ENCODE measurements at regions not wholly inside any gene's neighbourhood (a gene's known extent, or its start where the extent isn't known, plus 50 kb on each side); places are given as distances from the start of the nearest gene placed in this dataset.

DNA sequence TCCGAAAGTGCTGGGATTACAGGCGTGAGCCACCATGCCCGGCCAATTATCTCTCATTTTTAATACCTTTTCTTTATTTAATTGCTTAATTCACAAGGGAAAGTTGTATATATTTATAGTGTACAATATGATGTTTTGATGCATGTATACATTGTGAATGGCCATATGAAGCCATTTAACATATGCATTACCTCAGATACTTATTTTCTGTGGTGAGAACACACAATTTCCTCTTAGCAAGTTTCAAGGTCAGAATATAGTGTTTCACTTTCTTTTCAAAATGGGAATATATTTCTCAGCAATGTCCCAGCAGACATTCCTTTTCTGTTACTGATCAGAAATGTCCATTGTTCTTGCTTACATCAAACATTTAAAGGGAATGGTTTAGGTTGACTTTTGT, 1596.3 kb downstream of the MAT2B start:
- no peak for DNase-seq (ENCODE audit: low spot score)

DNA sequence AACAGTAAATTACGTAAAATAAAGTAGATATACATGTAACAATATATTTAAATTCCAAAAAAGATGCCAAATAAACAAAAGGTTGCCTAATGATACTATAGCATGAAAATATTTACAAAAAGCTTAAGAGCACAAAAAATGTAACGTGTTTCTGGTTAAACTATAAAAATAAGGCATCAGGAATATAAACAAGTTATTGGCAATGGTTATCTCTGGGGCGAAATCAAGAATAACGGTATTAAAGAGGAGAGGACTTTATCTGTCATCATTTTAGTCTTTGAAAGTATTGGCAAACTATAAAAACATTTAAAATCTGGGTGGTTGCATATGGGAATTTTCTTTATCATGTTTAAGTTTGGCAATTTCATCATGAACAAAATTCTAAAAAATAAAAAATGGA, 1599.2 kb downstream of the MAT2B start:
- DNase-seq (ENCODE audit: low spot score), result no peak

DNA sequence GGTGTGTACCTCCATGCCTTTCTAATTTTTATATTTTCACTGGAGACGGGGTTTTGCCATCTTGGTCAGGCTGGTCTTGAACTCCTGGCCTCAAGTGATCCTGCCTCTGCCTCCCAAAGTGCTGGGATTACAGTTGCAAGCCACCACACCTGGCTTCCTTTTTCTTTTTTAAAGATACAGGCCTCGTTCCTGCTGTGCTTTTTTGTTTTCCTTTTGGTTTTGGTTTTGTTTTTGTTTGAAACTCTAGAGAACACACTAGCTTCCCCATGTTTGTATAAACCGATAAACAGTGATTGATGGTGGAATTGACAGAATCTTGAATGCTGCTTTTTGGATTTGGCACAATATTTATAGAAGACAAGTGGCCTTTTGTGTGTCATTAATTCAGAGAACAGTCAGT, 1603.4 kb downstream of the MAT2B start:
- no peak for DNase-seq (ENCODE audit: low spot score)

DNA sequence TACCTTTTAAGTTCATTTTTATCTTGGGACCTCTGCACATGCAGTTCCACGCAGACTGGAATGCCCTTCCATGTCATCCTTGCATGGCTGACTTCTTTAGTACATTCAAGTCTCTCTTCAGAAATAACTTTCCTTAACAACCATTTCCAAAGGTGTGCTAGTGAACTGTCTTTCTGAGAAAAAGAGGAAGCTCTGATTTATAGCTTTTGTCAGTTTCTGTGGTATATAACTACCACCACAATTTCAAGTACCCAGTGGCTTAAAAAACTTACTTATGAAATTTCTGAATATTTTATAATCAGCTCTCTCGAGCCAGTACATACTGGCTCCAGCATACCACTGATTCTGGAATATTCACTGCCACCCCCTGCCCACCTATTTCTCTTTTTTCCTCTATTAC, 1613.8 kb downstream of the MAT2B start:
- DNase-seq (ENCODE audit: low spot score), result no peak

DNA sequence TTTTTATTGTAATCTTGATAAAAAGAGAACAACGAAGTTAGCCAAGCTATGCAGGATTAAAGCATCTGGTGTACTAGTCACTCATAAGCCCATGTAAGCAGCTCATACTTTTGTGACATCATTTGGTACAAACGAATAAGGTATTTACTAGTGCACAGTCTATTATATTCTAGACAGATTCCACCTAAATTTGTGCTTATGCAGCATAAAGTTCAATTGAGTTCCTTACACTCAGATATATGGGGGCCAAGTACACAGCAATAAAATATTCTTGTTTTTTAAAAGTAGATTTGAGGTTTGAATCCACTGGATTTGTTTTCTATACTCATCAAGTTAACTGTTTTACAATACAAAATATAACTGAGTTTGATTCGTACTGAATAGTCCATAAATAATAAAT, 1621.2 kb downstream of the MAT2B start:
- no peak for DNase-seq (ENCODE audit: low spot score)

DNA sequence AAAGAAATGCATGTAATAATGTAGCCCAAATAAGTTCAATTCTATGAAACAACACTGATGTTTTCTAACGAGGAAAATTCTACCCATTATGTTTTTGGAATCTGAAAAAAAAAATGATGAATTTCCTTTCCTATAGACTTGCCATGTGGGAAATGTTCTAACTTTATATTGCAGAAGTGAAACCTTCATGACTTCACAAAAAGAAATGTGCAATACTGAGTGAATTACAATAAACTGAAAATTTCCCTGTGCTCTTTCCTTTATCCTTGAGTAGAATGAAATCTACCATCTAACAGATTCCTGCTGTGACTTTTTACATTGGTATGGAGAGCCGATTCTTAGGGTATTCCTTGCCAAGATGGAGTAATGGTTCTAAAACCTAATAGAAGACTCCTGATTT, 1622.5 kb downstream of the MAT2B start:
- DNase-seq (ENCODE audit: low spot score), result no peak

DNA sequence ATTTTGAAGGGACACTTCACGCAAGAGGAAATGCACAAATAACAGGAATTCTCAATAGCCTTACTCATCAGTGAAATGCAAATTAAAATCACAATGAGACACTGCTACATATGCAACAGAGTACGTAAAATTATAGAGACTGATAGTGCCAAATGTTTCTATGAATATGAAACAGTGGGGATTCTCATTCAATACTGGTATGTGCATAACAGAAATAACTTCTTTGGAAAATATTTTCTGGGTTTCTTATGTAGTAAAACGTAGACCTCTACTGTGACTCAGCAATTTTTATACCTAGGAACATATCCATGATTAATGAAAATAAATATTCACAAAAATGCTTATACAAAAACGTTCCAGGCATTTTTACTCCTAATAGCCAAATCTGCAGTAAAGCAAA, 1625.2 kb downstream of the MAT2B start:
- no peak for DNase-seq (ENCODE audit: low spot score)

DNA sequence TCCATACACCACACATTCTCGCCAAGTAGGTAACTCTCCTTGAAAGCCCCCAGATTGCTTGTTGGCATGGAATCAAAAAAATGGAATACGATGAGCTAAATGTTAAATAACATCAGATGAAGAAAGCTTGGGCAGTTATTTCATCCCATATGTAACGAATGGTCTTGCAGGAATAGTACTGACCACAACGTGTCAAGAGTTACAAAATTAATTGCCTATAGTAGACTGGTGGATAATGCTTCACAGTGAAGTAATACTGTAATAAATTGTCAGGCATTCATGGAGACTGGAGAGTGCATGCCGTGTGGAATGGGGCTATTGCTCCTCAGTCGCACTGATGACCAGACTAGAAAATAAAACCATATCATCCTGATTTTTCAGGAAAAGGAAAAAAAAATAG, 1628.7 kb downstream of the MAT2B start:
- no peak for DNase-seq (ENCODE audit: low spot score)

DNA sequence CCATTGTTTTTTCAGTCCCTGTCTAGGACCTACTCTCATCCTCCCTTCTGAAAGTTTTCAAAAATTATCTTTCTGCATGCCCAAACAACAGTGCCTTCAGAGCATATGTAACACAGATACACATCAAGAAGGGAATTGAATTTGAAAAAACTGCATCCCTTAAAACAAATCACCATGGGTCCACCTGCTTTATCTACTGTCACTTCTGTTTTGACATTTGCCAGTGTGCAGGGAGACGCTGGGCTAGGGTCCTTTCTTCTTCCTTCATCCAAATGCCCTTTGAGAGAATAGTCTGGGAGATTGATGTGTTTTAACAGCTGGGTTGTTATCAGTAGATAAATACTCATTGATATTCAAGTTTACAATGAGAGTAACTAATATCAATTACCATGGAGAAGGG, 1630.1 kb downstream of the MAT2B start:
- no peak for DNase-seq (ENCODE audit: low spot score)

DNA sequence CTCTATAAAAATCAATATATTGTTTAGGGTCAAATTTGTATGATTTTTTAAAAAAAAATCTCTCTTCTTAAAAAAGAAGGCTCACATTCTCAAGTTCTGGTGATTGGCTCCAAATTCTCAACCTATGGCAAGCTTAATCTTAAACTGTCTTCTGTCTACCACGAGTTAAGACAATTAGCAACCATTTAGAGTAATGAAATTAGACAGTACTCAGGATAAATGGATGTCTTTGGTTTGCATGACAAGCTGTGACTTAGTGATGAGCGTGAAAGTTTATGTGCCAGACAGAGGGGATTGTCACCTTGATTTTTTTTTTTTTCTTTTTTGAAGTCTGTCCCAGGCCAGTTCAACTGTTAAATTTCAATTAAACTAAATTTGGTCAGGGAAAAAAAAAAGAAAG, 1632.3 kb downstream of the MAT2B start:
- DNase-seq (ENCODE audit: low spot score), result no peak

DNA sequence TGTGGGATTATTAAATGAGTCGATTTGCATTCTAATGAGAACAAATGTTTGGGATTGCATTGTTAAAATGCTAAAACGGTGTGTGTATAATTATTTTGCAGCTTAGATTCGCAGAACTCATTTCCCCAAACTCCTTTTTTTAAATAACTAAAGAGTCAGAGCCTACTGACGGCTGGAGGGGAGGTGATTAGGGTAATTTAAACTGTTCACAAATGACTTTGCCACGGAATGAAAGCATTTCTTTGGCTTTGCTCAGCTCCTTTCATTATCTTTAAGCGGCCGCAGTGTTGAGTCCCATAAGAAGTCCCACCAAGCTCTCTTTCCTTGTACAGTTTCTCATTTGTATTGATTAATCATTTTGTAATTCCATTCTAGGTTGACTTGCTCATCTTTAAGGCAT, 1632.8 kb downstream of the MAT2B start:
- DNase-seq (ENCODE audit: low spot score), result no peak

DNA sequence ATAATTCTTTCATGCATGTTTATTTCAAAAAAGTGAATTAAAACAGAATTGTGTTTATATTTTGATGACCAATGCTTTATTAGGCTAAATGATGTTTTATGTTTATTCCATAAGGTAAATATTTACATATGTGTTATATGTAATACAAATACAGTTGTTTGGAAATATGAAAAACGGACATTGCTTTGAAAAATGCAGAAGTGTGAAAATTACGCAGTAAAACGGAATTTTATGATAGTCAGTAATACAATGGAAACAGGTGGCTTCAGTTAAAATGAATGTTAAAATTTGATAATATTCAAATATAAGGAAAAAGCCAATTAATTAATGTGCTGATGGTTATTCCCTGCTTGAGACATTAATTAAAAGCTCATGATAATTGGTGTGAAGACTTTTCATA, 1633.8 kb downstream of the MAT2B start:
- DNase-seq (ENCODE audit: low spot score), result no peak

DNA sequence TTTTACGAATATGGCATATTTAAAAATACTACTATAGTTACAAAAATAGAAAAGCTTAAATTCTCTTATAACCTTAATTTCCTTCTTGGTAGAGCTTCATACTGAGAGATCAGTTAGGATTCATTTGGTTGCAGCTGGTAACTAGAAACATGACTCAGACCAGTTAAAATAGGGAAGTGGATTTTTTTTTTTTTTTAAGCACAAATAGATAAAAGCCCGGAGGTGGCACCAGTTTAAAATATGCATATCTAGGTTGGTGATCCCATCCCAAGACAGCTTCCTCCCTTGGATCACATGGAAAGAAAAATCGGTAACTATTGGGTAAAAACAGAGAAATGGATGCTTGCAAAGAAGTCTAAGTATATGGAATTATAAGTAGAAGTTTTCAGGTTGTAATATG, 1634.3 kb downstream of the MAT2B start:
- no peak for DNase-seq (ENCODE audit: low spot score)

DNA sequence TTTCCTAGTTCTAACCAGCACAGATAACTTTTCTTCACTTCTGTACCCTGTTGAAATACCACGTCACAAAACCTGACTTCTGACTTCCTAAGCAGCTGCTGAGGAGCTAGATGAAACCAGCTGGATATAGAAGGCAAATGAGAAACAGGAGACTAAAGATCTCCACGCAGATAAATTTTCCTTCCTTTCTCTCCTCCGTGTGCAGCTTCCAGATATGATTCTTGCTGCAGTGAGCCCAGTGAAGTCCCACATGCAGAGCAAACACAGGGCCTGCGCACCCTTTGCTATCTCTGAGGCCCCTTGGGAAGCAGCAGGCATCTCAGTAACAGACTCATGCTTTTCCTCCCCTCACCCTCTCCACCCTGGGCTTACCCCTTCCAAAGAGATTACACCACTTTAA, 1638.3 kb downstream of the MAT2B start:
- DNase-seq (ENCODE audit: low spot score), result no peak

DNA sequence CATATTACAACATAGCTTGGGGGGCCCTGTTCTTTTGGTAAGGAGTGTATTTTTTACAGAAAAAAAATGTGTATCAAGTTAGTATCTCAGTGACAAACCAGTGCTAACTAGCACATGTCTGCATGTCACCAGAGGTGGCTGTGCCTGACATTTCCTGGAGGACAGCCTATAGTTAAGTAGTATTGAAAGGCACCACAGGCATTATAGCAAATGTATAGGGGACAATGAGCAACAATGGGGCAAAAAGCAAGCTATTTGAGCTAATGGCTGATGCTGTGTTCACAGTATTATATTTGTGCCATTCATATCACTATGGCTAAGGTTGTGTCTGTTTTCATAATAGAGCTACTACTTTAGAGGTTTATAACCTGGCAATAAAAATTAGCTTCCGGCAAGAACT, 1644.0 kb downstream of the MAT2B start:
- no peak for DNase-seq (ENCODE audit: low spot score)

DNA sequence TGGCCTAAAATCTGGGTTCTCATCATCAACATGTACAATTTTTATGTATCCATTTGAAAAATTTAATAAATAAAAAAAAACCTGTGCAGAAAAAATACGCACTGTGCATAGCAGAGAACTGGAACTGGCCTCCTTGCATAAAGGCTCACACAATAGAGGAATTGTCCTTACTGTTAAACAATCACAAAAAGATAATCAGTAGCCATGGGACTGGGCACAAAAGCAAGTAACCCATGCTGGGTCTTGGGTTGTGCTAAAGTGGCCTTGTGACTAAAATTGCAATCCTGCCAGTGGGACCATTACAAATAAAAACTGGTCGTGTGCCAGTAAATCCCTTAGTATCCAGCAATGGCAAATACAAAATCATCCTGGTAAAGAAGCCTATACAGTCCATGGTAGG, 1646.6 kb downstream of the MAT2B start:
- no peak for DNase-seq (ENCODE audit: low spot score)

DNA sequence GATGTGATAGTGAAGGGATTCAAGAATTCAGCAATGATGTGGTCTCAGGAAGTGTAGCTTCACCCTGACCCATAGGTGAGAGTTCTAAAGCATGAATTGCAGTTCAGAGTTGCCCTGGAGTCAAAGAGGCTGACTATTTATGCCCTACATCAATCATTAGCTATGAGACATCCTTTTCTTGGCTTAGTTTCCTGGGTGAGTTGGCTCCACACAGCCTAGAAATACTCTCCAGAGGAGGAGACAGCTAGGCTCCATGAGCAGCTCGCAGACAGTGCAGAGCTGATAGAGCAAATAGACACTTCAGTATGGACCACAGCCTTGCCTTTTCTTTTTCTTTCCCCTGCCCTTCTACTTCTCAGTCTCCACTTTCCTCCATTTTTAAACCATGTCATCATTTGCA, 1651.8 kb downstream of the MAT2B start:
- DNase-seq (ENCODE audit: low spot score), result no peak

DNA sequence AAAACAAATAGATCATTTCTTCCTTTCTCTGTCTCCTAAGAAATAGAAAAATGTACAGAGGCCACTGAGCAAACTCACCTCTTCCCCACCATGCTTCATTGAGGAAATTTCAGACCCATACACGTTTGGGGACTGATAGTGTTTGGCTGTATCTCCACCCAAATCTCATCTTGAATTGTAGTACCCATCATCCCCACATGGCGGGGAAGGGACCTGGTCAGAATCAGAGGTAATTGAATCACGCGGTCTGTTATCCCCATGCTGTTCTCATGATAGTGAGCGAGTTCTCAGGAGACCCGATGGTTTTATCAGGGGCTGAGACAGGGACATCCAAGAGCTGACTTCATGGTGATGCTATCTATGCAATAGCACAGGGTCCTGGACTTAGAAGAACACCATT, 1655.8 kb downstream of the MAT2B start:
- DNase-seq (ENCODE audit: low spot score), result no peak

DNA sequence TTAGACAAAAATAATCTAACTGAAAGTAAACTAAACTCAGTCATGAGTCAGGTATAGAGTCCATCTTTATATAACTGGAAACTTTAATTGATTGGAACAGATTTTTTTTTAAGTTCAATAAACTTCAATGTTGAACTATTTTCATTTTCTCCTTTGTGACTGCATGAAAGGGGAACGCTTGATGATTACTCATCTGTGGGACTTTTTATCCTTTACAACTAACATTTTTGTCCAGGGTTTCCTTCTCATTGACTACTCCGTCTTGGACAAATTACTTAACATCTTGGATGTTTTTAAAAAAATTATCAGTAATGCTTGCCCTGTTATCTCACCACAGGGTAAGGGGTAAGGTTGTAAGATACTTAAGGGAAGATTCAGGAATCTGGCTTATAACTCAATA, 1658.4 kb downstream of the MAT2B start:
- no peak for DNase-seq (ENCODE audit: low spot score)

DNA sequence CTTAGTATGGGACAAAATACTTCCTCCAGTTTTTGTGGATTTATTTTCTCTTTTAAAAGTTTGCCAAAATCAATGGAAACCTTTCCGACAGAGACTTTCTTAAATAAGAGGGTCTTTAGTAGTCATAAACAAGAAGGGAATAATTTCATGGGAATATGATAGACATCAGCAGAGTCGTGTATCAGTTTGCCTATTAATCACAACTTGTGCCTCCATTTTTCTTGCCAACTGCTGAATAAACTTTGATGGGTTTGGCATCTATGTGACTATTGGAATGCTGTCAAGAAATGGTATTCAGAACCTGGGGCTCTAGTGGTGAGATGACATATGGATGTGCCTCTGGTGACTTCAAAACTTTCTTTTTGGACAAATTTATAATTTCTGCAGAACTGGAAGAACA, 1668.2 kb downstream of the MAT2B start:
- DNase-seq (ENCODE audit: low spot score), result no peak

DNA sequence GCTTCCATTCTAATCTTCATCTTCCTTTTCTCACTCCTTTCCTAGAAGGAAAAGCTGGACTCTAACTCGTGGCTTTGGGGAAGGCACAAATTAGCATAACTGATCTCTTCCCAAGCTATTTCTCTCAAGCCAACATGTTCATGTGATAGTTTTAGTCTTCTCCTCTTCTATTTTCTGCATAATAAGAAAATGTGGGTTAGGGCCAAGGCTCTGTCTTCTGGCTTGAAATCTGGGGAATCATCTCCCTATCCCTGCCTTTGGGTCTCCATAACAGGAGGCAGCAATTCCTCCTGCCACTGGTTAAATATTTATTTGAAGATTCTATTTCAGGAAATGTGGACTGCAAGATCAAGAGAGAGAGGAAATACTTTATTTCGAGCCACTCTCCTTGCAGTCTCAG, 1669.6 kb downstream of the MAT2B start:
- no peak for DNase-seq (ENCODE audit: low spot score)

DNA sequence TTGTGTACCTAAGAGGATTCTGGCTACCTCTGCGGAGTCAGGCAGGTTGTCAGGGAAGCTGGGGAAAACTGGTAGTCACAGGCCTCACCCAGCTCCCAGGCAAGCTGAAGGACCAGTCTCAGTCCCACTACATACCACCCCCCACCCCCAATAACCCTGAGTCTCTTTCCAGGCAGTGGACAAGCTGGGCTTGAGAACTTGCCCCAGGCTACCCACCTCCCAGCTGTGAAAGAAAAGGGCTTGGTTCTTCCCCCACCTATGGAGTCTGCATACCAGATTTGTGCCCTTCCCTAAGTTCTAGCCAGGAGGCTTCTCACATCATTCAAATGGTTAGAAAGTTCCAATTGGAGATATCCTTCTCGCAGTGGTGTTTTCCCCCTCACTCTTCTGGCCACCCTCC, 1678.8 kb downstream of the MAT2B start:
- DNase-seq (ENCODE audit: low spot score), result no peak

DNA sequence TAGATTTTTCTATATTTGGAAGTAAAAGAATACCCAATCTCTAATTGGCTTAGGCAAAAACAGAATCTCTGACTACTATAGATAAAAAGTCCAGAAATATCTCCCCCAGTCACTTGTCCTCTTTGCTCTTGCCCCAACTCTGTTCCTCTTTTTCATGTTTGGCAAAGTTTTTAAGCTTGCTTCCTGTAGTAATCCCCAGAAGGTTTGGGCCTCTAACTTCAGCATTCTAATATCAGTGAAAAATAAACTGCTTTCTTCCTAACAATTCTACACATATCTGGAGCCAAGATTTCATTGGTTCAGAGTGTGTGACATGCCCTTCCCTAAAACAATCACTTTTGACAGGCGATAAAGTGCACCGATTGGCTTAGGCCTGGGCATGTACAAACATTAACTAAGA, 1680.3 kb downstream of the MAT2B start:
- DNase-seq (ENCODE audit: low spot score), result no peak

DNA sequence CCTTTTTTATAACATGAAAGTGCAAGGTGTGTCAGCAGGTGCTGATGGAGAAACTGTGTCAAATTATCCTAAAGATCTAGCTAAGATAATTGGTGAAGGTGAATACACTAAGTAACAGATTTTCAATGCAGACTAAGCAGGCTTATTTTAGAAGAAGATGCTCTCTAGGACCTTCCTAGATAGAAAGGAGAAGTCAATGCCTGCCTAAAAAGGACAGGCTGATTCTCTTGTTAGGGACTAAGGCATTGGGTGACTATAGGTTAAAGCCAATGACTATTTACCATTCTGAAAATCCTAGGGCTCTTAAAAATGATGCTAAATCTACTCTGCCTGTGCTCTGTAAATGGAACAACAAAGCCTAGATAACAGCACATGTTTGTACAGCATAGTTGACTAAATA, 1682.4 kb downstream of the MAT2B start:
- DNase-seq (ENCODE audit: low spot score), result no peak

DNA sequence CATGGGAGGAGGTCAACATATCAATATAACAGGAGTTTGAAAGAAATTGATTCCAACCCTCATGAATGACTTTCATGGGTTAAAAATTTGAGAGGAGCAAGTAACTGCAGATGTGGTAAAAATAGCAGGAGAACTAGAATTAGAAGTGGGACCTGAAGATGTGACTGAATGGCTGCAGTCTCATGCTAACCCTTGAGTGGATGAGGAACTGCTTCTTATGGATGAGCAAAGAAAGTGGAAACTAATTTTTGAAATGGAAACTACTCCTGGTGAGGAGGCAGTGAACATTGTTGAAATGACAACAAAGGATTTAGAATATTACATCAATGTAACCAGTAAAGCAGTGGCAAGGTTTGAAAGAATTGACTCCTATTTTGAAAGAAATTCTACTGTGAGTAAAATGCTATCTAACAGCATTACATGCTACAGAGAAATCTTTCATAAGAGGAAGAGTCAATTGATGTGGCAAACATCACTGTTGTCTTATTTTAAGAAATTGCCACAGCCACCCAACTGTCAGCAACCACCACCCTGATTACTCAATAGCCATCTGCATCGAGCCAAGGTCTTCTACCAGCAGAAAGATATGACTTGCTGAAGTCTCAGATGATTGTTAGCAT, 1683.2 kb downstream of the MAT2B start:
- DNase-seq (ENCODE audit: low spot score), result no peak
